ENCODE measurements at regions not wholly inside any gene's neighbourhood (a gene's known extent, or its start where the extent isn't known, plus 50 kb on each side); places are given as distances from the start of the nearest gene placed in this dataset.

GRCh38 chr10:129308953-129309564, 158.0 kb upstream of the MGMT start:
- no peak for TF ChIP-seq FOXP2 (optimal IDR thresholded peaks at IDR 0.05; ENCODE audit: borderline replicate concordance, extremely low read depth, extremely low read length, insufficient read depth)
- no peak for TF ChIP-seq REST (IDR thresholded peaks at IDR 0.05; ENCODE audit: insufficient read depth in 1 of 2, low read depth in 2 of 2, low read length in 2 of 2)

- TF ChIP-seq TAF1 (IDR thresholded peaks at IDR 0.05; ENCODE audit: borderline replicate concordance, insufficient read depth, low read length) (no peak), SIN3A (IDR thresholded peaks at IDR 0.05; ENCODE audit: borderline replicate concordance, insufficient read depth, low read length) (no peak), REST (IDR thresholded peaks at IDR 0.05; ENCODE audit: insufficient read depth in 1 of 2, low read depth in 2 of 2, low read length in 2 of 2) (no peak), POLR2AphosphoS5 (IDR thresholded peaks at IDR 0.05; ENCODE audit: low read depth, low read length) (no peak), FOXP2 (optimal IDR thresholded peaks at IDR 0.05; ENCODE audit: borderline replicate concordance, extremely low read depth, extremely low read length, insufficient read depth) (no peak)
Observed at GRCh38 chr10:129309565-129309964, 157.5 kb upstream of the MGMT start.

GRCh38 chr10:129310881-129311280, 156.2 kb upstream of the MGMT start:
- TF ChIP-seq FOXP2 (optimal IDR thresholded peaks at IDR 0.05; ENCODE audit: borderline replicate concordance, extremely low read depth, extremely low read length, insufficient read depth) (no peak), SIN3A (IDR thresholded peaks at IDR 0.05; ENCODE audit: borderline replicate concordance, insufficient read depth, low read length) (no peak), POLR2AphosphoS5 (IDR thresholded peaks at IDR 0.05; ENCODE audit: low read depth, low read length) (no peak), TAF1 (IDR thresholded peaks at IDR 0.05; ENCODE audit: borderline replicate concordance, insufficient read depth, low read length) (no peak), REST (IDR thresholded peaks at IDR 0.05; ENCODE audit: insufficient read depth in 1 of 2, low read depth in 2 of 2, low read length in 2 of 2) (no peak)

GRCh38 chr10:129319934-129320333, 147.1 kb upstream of the MGMT start:
- TF ChIP-seq SIN3A (IDR thresholded peaks at IDR 0.05; ENCODE audit: borderline replicate concordance, insufficient read depth, low read length): no peak
- TF ChIP-seq TAF1 (IDR thresholded peaks at IDR 0.05; ENCODE audit: borderline replicate concordance, insufficient read depth, low read length): no peak
- TF ChIP-seq REST (IDR thresholded peaks at IDR 0.05; ENCODE audit: insufficient read depth in 1 of 2, low read depth in 2 of 2, low read length in 2 of 2): no peak
- no peak for TF ChIP-seq POLR2AphosphoS5 (IDR thresholded peaks at IDR 0.05; ENCODE audit: low read depth, low read length)
- TF ChIP-seq FOXP2 (optimal IDR thresholded peaks at IDR 0.05; ENCODE audit: borderline replicate concordance, extremely low read depth, extremely low read length, insufficient read depth): no peak

- TF ChIP-seq REST (IDR thresholded peaks at IDR 0.05; ENCODE audit: insufficient read depth in 1 of 2, low read depth in 2 of 2, low read length in 2 of 2) (no peak), SIN3A (IDR thresholded peaks at IDR 0.05; ENCODE audit: borderline replicate concordance, insufficient read depth, low read length) (no peak), POLR2AphosphoS5 (IDR thresholded peaks at IDR 0.05; ENCODE audit: low read depth, low read length) (no peak), FOXP2 (optimal IDR thresholded peaks at IDR 0.05; ENCODE audit: borderline replicate concordance, extremely low read depth, extremely low read length, insufficient read depth) (no peak), TAF1 (IDR thresholded peaks at IDR 0.05; ENCODE audit: borderline replicate concordance, insufficient read depth, low read length) (no peak)
Observed at GRCh38 chr10:129320340-129320739, 146.7 kb upstream of the MGMT start.

All from PFSK-1 (cell line).